ENCODE measurements at regions not wholly inside any gene's neighbourhood (a gene's known extent, or its start where the extent isn't known, plus 50 kb on each side); places are given as distances from the start of the nearest gene placed in this dataset.
A peak's percentile ranks its signal among the peaks of the same experiment; 100 is the strongest.

- Mint-ChIP-seq H3K9me3 (peaks cover 0 to 2% (median 0%) of the 10 kb centered on the region in 6 donors), H3K36me3 (peaks cover 0 to 7% (median 0%) of the 10 kb centered on the region in 3 donors), H3K27ac (no peak overlapping the region), H3K4me3 (no peak overlapping the region), H3K27me3 (ENCODE audit: low read depth in 3 of 3) (peaks cover 0 to 4% (median 2%) of the 10 kb centered on the region in 3 donors), H3K4me1 (no peaks in the 10 kb centered on the region)
- DNase-seq, result no peak
Measured at GRCh38 chr2:37489041-37489456, 144.6 kb downstream of the QPCT start.

- H3K27ac Mint-ChIP-seq, result no peak overlapping the region
- peaks cover 0 to 7% (median 0%) of the 10 kb centered on the region in 3 donors for H3K36me3 Mint-ChIP-seq
- H3K27me3 Mint-ChIP-seq (ENCODE audit: low read depth in 3 of 3), result peaks cover 0 to 4% (median 1%) of the 10 kb centered on the region in 3 donors
- no peaks in the 10 kb centered on the region for H3K4me1 Mint-ChIP-seq
- no peak for DNase-seq
- H3K9me3 Mint-ChIP-seq, result peaks cover 0 to 2% (median 0%) of the 10 kb centered on the region in 6 donors
- H3K4me3 Mint-ChIP-seq, result no peak overlapping the region
Measured at GRCh38 chr2:37489536-37489935, 145.1 kb downstream of the QPCT start.

- no peak for DNase-seq
- peaks cover 0 to 12% (median 4%) of the 10 kb centered on the region in 3 donors for H3K27me3 Mint-ChIP-seq (ENCODE audit: low read depth in 3 of 3)
- H3K4me3 Mint-ChIP-seq, result no peak overlapping the region
- H3K9me3 Mint-ChIP-seq, result peaks cover 0 to 2% (median 0%) of the 10 kb centered on the region in 6 donors
- peaks cover 0 to 10% (median 0%) of the 10 kb centered on the region in 3 donors for H3K36me3 Mint-ChIP-seq
- H3K27ac Mint-ChIP-seq, result no peak overlapping the region
- H3K4me1 Mint-ChIP-seq, result no peaks in the 10 kb centered on the region
Measured at GRCh38 chr2:37493425-37493824, 149.0 kb downstream of the QPCT start.

- Mint-ChIP-seq H3K4me1 (no peaks in the 10 kb centered on the region), H3K27ac (no peak overlapping the region), H3K36me3 (peaks cover 3 to 7% (median 3%) of the 10 kb centered on the region in 3 donors), H3K4me3 (no peak overlapping the region), H3K9me3 (peaks cover 0 to 1% (median 0%) of the 10 kb centered on the region in 6 donors), H3K27me3 (ENCODE audit: low read depth in 3 of 3) (peaks cover 3 to 23% (median 4%) of the 10 kb centered on the region in 3 donors)
- no peak for DNase-seq
Measured at GRCh38 chr2:37499113-37499512, 154.7 kb downstream of the QPCT start.

GRCh38 chr2:37500031-37500430 is 155.6 kb downstream of the QPCT start:
- Mint-ChIP-seq H3K4me1 (no peaks in the 10 kb centered on the region), H3K27ac (no peak overlapping the region), H3K36me3 (peaks cover 3 to 7% (median 3%) of the 10 kb centered on the region in 3 donors), H3K9me3 (peaks cover 0 to 1% (median 0%) of the 10 kb centered on the region in 6 donors), H3K27me3 (ENCODE audit: low read depth in 3 of 3) (peaks cover 3 to 23% (median 4%) of the 10 kb centered on the region in 3 donors), H3K4me3 (no peak overlapping the region)
- DNase-seq, result no peak

- no peak for DNase-seq
- Mint-ChIP-seq H3K4me3 (no peak overlapping the region), H3K27me3 (ENCODE audit: low read depth in 3 of 3) (peaks cover 1 to 22% (median 3%) of the 10 kb centered on the region in 3 donors), H3K27ac (no peak overlapping the region), H3K9me3 (peaks cover 0 to 1% (median 0%) of the 10 kb centered on the region in 6 donors), H3K36me3 (peaks cover 3 to 7% (median 3%) of the 10 kb centered on the region in 3 donors), H3K4me1 (no peaks in the 10 kb centered on the region)
Measured at GRCh38 chr2:37501113-37501512, 156.7 kb downstream of the QPCT start.

GRCh38 chr2:37506407-37507050 is 162.1 kb downstream of the QPCT start:
- no peaks in the 10 kb centered on the region for H3K4me1 Mint-ChIP-seq
- peaks cover 3 to 5% (median 3%) of the 10 kb centered on the region in 3 donors for H3K36me3 Mint-ChIP-seq
- peak overlapping the region in 1 of 6 donors; percentile 69 for H3K27ac Mint-ChIP-seq
- no peaks in the 10 kb centered on the region for H3K9me3 Mint-ChIP-seq
- H3K27me3 Mint-ChIP-seq (ENCODE audit: low read depth in 3 of 3), result peaks cover 0 to 6% (median 3%) of the 10 kb centered on the region in 3 donors
- no peak overlapping the region for H3K4me3 Mint-ChIP-seq
- DNase-seq, result no peak

- no peak overlapping the region for H3K4me3 Mint-ChIP-seq
- H3K36me3 Mint-ChIP-seq, result peaks cover 0 to 5% (median 0%) of the 10 kb centered on the region in 3 donors
- H3K27ac Mint-ChIP-seq, result no peak overlapping the region
- no peaks in the 10 kb centered on the region for H3K4me1 Mint-ChIP-seq
- no peak for DNase-seq
- no peaks in the 10 kb centered on the region for H3K9me3 Mint-ChIP-seq
- peaks cover 0 to 2% (median 0%) of the 10 kb centered on the region in 3 donors for H3K27me3 Mint-ChIP-seq (ENCODE audit: low read depth in 3 of 3)
Measured at GRCh38 chr2:37507051-37507410, 162.6 kb downstream of the QPCT start.

- H3K27me3 Mint-ChIP-seq (ENCODE audit: low read depth in 3 of 3), result peaks cover 0 to 2% (median 0%) of the 10 kb centered on the region in 3 donors
- no peak overlapping the region for H3K4me3 Mint-ChIP-seq
- no peak overlapping the region for H3K27ac Mint-ChIP-seq
- no peaks in the 10 kb centered on the region for H3K9me3 Mint-ChIP-seq
- no peaks in the 10 kb centered on the region for H3K4me1 Mint-ChIP-seq
- H3K36me3 Mint-ChIP-seq, result peaks cover 0 to 5% (median 0%) of the 10 kb centered on the region in 3 donors
- DNase-seq, result no peak
Measured at GRCh38 chr2:37507703-37508102, 163.3 kb downstream of the QPCT start.

GRCh38 chr2:37512971-37513370 is 158.5 kb downstream of the CDC42EP3 start:
- no peak overlapping the region for H3K4me3 Mint-ChIP-seq
- no peak for DNase-seq
- H3K9me3 Mint-ChIP-seq, result peaks cover 0 to 2% (median 0%) of the 10 kb centered on the region in 6 donors
- peaks cover 0 to 2% (median 0%) of the 10 kb centered on the region in 3 donors for H3K27me3 Mint-ChIP-seq (ENCODE audit: low read depth in 3 of 3)
- H3K36me3 Mint-ChIP-seq, result peaks cover 0 to 5% (median 0%) of the 10 kb centered on the region in 3 donors
- H3K27ac Mint-ChIP-seq, result no peak overlapping the region
- H3K4me1 Mint-ChIP-seq, result no peaks in the 10 kb centered on the region

GRCh38 chr2:37523814-37524362 is 147.6 kb downstream of the CDC42EP3 start:
- Mint-ChIP-seq H3K27ac (peak overlapping the region in 1 of 6 donors; percentile 2), H3K4me1 (no peaks in the 10 kb centered on the region), H3K36me3 (peaks cover 0 to 3% (median 0%) of the 10 kb centered on the region in 3 donors), H3K9me3 (no peaks in the 10 kb centered on the region), H3K27me3 (ENCODE audit: low read depth in 3 of 3) (peaks cover 0 to 3% (median 0%) of the 10 kb centered on the region in 3 donors), H3K4me3 (no peak overlapping the region)
- no peak for DNase-seq

- H3K4me1 Mint-ChIP-seq, result no peaks in the 10 kb centered on the region
- no peak for DNase-seq
- no peak overlapping the region for H3K4me3 Mint-ChIP-seq
- H3K27ac Mint-ChIP-seq, result no peak overlapping the region
- H3K9me3 Mint-ChIP-seq, result no peaks in the 10 kb centered on the region
- H3K27me3 Mint-ChIP-seq (ENCODE audit: low read depth in 3 of 3), result peaks cover 0 to 3% (median 0%) of the 10 kb centered on the region in 3 donors
- peaks cover 0 to 3% (median 0%) of the 10 kb centered on the region in 3 donors for H3K36me3 Mint-ChIP-seq
Measured at GRCh38 chr2:37526323-37526722, 145.1 kb downstream of the CDC42EP3 start.

GRCh38 chr2:37526856-37527255 is 144.6 kb downstream of the CDC42EP3 start:
- H3K9me3 Mint-ChIP-seq, result no peaks in the 10 kb centered on the region
- peaks cover 0 to 3% (median 0%) of the 10 kb centered on the region in 3 donors for H3K36me3 Mint-ChIP-seq
- H3K4me3 Mint-ChIP-seq, result no peak overlapping the region
- H3K27ac Mint-ChIP-seq, result no peak overlapping the region
- no peaks in the 10 kb centered on the region for H3K4me1 Mint-ChIP-seq
- no peak for DNase-seq
- peaks cover 0 to 3% (median 0%) of the 10 kb centered on the region in 3 donors for H3K27me3 Mint-ChIP-seq (ENCODE audit: low read depth in 3 of 3)

- H3K27me3 Mint-ChIP-seq (ENCODE audit: low read depth in 3 of 3), result no peaks in the 10 kb centered on the region
- H3K36me3 Mint-ChIP-seq, result peaks cover 0 to 3% (median 0%) of the 10 kb centered on the region in 3 donors
- H3K9me3 Mint-ChIP-seq, result no peaks in the 10 kb centered on the region
- no peak overlapping the region for H3K4me3 Mint-ChIP-seq
- H3K4me1 Mint-ChIP-seq, result no peaks in the 10 kb centered on the region
- DNase-seq, result no peak
- no peak overlapping the region for H3K27ac Mint-ChIP-seq
Measured at GRCh38 chr2:37527361-37527760, 144.1 kb downstream of the CDC42EP3 start.
